ENCODE measurements at regions not wholly inside any gene's neighbourhood (a gene's known extent, or its start where the extent isn't known, plus 50 kb on each side); places are given as distances from the start of the nearest gene placed in this dataset.

DNA sequence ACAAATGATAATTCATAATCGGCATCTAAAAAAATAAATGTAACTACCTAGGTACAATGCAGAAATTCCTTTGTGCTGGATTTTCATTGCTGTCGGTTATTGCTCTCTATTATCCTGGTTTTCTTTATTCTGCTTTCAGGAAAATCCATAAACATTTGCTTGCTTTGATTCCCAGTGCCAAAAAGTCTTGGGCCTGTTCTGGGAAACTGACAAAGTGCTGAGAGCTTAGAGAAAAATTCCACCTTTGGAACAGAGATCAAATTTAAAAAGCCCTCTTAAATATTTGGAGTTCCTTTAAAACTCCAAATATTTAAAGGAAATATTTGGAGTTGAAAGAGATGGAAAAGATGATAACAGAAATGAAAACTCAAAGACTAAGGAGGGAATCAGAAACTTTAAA, 87.3 kb upstream of the ZBED5 start:
- CTCF ChIA-PET, result interaction anchor here (1.1 kb wide), 1 partner anchor 11 kb away, joined by 3 read pairs; no protein-coding TSS in a partner anchor
- intact Hi-C loops (cut with micrococcal nuclease; ENCODE audit: unreplicated experiment), result no loop called here
- no peak for ATAC-seq
- no peak for FAIRE-seq
- Histone ChIP-seq H2AFZ (ENCODE audit: control insufficient read depth, low read depth, low read length) (no peak overlapping the region), H3K4me1 (ENCODE audit: control insufficient read depth, insufficient read depth, low read length) (no peaks in the 10 kb centered on the region), H3K4me3 (no peak overlapping the region), H3K36me3 (ENCODE audit: control insufficient read depth in 2 of 2, insufficient read depth in 2 of 2, low read length in 1 of 2) (no peaks in the 10 kb centered on the region), H3K4me2 (ENCODE audit: control insufficient read depth, insufficient read depth) (no peak overlapping the region), H3K9me3 (replicated peaks; ENCODE audit: control insufficient read depth, insufficient read depth, low read length) (no peaks in the 10 kb centered on the region), H3K9ac (ENCODE audit: control insufficient read depth, insufficient read depth, low read length) (no peak overlapping the region), H3K27ac (ENCODE audit: control insufficient read depth, insufficient read depth) (no peak overlapping the region), H3K27me3 (replicated peaks in 1 of 2; ENCODE audit: control insufficient read depth in 2 of 2, insufficient read depth in 2 of 2, low read length in 1 of 2) (no peaks in the 10 kb centered on the region; a peak in 2 of 4 replicates), H3K79me2 (ENCODE audit: control insufficient read depth, insufficient read depth, low read length) (no peaks in the 10 kb centered on the region), H4K20me1 (ENCODE audit: control insufficient read depth, insufficient read depth) (no peaks in the 10 kb centered on the region)
- DNase-seq (ENCODE audit: low read depth, low spot score), result no peak
- SMC1A ChIA-PET (ENCODE audit: uncharacterized antibody, unreplicated experiment), result interaction anchor here (0.7 kb wide), 2 partner anchors 76 to 467 kb away, joined by 3 read pairs; no protein-coding TSS in a partner anchor
- RAD21 ChIA-PET (ENCODE audit: unreplicated experiment), result no interaction called here
- no TSS peak for BruUV-seq (replicated peaks)
- POLR2A ChIA-PET, result no interaction called here
- in situ Hi-C loops (cut with MboI), result no loop called here
- WGBS (ENCODE audit: insufficient coverage, insufficient replicate concordance, low lambda C conversion rate, missing lambda C conversion rate), result 21% methylated on average over 2 of the region's 2 CpGs
- TF ChIP-seq YBX1 (IDR thresholded peaks at IDR 0.05), result no peak
- TF ChIP-seq NFYB (IDR thresholded peaks at IDR 0.05; ENCODE audit: insufficient read depth, low read depth, low read length), result no peak
- TF ChIP-seq LARP7 (IDR thresholded peaks at IDR 0.05), result no peak
- TF ChIP-seq BACH1 (IDR thresholded peaks at IDR 0.05; ENCODE audit: borderline replicate concordance), result no peak
- TF ChIP-seq JUNB (IDR thresholded peaks at IDR 0.05), result no peak
- no peak for TF ChIP-seq RUNX3 (IDR thresholded peaks at IDR 0.05; ENCODE audit: low read length)
- no peak for TF ChIP-seq NFXL1 (IDR thresholded peaks at IDR 0.05; ENCODE audit: borderline replicate concordance)
- TF ChIP-seq CEBPB (IDR thresholded peaks at IDR 0.05; ENCODE audit: borderline replicate concordance in 1 of 2, low read depth in 2 of 2, low read length in 2 of 2), result no peak
- TF ChIP-seq CHD4 (IDR thresholded peaks at IDR 0.05), result no peak
- no peak for TF ChIP-seq MEF2B (IDR thresholded peaks at IDR 0.05; ENCODE audit: partially characterized antibody, poor library complexity, severe bottlenecking)
- no peak for TF ChIP-seq SP1 (IDR thresholded peaks at IDR 0.05; ENCODE audit: low read depth, low read length)
- TF ChIP-seq, protein P1, sequence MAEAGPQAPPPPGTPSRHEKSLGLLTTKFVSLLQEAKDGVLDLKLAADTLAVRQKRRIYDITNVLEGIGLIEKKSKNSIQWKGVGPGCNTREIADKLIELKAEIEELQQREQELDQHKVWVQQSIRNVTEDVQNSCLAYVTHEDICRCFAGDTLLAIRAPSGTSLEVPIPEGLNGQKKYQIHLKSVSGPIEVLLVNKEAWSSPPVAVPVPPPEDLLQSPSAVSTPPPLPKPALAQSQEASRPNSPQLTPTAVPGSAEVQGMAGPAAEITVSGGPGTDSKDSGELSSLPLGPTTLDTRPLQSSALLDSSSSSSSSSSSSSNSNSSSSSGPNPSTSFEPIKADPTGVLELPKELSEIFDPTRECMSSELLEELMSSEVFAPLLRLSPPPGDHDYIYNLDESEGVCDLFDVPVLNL (IDR thresholded peaks at IDR 0.05; ENCODE audit: low read depth, low read length), result no peak
- no peak for TF ChIP-seq HDAC6 (IDR thresholded peaks at IDR 0.05; ENCODE audit: unreplicated experiment)
- TF ChIP-seq, protein P2, sequence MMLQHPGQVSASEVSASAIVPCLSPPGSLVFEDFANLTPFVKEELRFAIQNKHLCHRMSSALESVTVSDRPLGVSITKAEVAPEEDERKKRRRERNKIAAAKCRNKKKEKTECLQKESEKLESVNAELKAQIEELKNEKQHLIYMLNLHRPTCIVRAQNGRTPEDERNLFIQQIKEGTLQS (IDR thresholded peaks at IDR 0.05; ENCODE audit: borderline replicate concordance, extremely low read depth, low read depth, low read length), result no peak
- TF ChIP-seq, protein P3, sequence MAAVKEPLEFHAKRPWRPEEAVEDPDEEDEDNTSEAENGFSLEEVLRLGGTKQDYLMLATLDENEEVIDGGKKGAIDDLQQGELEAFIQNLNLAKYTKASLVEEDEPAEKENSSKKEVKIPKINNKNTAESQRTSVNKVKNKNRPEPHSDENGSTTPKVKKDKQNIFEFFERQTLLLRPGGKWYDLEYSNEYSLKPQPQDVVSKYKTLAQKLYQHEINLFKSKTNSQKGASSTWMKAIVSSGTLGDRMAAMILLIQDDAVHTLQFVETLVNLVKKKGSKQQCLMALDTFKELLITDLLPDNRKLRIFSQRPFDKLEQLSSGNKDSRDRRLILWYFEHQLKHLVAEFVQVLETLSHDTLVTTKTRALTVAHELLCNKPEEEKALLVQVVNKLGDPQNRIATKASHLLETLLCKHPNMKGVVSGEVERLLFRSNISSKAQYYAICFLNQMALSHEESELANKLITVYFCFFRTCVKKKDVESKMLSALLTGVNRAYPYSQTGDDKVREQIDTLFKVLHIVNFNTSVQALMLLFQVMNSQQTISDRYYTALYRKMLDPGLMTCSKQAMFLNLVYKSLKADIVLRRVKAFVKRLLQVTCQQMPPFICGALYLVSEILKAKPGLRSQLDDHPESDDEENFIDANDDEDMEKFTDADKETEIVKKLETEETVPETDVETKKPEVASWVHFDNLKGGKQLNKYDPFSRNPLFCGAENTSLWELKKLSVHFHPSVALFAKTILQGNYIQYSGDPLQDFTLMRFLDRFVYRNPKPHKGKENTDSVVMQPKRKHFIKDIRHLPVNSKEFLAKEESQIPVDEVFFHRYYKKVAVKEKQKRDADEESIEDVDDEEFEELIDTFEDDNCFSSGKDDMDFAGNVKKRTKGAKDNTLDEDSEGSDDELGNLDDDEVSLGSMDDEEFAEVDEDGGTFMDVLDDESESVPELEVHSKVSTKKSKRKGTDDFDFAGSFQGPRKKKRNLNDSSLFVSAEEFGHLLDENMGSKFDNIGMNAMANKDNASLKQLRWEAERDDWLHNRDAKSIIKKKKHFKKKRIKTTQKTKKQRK (IDR thresholded peaks at IDR 0.05; ENCODE audit: low read depth, low read length), result no peak
- TF ChIP-seq, protein P4, sequence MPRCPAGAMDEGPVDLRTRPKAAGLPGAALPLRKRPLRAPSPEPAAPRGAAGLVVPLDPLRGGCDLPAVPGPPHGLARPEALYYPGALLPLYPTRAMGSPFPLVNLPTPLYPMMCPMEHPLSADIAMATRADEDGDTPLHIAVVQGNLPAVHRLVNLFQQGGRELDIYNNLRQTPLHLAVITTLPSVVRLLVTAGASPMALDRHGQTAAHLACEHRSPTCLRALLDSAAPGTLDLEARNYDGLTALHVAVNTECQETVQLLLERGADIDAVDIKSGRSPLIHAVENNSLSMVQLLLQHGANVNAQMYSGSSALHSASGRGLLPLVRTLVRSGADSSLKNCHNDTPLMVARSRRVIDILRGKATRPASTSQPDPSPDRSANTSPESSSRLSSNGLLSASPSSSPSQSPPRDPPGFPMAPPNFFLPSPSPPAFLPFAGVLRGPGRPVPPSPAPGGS (IDR thresholded peaks at IDR 0.05; ENCODE audit: borderline replicate concordance, insufficient read depth, low read depth, low read length, poor library complexity, severe bottlenecking), result no peak
- TF ChIP-seq TCF7 (IDR thresholded peaks at IDR 0.05; ENCODE audit: borderline replicate concordance), result no peak
